Lung (tissue), 11 donors: ENCODE measurements at regions not wholly inside any gene's neighbourhood (a gene's known extent, or its start where the extent isn't known, plus 50 kb on each side); places are given as distances from the start of the nearest gene placed in this dataset.

ENCODE experiments used
- ATAC-seq: fragments of 200-7000 bp; cut with Tn5 transposase; one replicate; pipeline ENCODE4 v1.9.1; 2020; ENCODE audit warnings: moderate number of reproducible peaks; ENCODE audit not compliant: insufficient read depth, low FRiP score
- DNase-seq, 3 donors: peaks; one replicate each; pipeline ENCODE4 v3.0.0-alpha.2; 2013 to 2017
- H3K27ac ChIP-seq, 2 donors: one replicate each; pipeline ENCODE4 v1.5.1; 2013; ENCODE audit warnings: mild to moderate bottlenecking in 2 of 2, moderate library complexity in 2 of 2, control low read depth in 1 of 2, inconsistent platforms in 1 of 2, low read depth in 1 of 2, low read length in 1 of 2
- H3K27me3 ChIP-seq, 3 donors: one replicate each; pipeline ENCODE4 v1.5.1; 2013; ENCODE audit warnings: low read length in 2 of 3; ENCODE audit not compliant: control insufficient read depth in 3 of 3, insufficient read depth in 3 of 3
- H3K36me3 ChIP-seq, 4 donors: one replicate each; pipeline ENCODE4 v1.5.1; 2013; ENCODE audit warnings: low read length in 4 of 4, mild to moderate bottlenecking in 1 of 4, moderate library complexity in 1 of 4; ENCODE audit not compliant: control insufficient read depth in 4 of 4, insufficient read depth in 4 of 4
- H3K4me1 ChIP-seq, 5 donors: one replicate each; pipeline ENCODE4 v1.5.1; 2013; ENCODE audit warnings: low read length in 5 of 5, mild to moderate bottlenecking in 2 of 5, moderate library complexity in 1 of 5; ENCODE audit not compliant: control insufficient read depth in 5 of 5, insufficient read depth in 5 of 5
- H3K4me3 ChIP-seq: one replicate; pipeline ENCODE4 v1.5.1; 2013; ENCODE audit warnings: mild to moderate bottlenecking, control low read depth, moderate library complexity
- H3K9ac ChIP-seq, 2 donors: one replicate each; pipeline ENCODE4 v1.5.1; 2013; ENCODE audit warnings: low read length in 2 of 2, control low read depth in 1 of 2; ENCODE audit not compliant: insufficient read depth in 1 of 2
- H3K9me3 ChIP-seq, 4 donors: one replicate each; pipeline ENCODE4 v1.5.1; 2013; ENCODE audit warnings: low read length in 3 of 4, mild to moderate bottlenecking in 1 of 4, moderate library complexity in 1 of 4; ENCODE audit not compliant: control insufficient read depth in 4 of 4, insufficient read depth in 3 of 4
- WGBS, 2 donors: extraction: QIAGEN DNeasy Blood & Tissue Kit; methylation state at CpG; one replicate each; pipeline ENCODE4 v1.1.7; 2013; 5-methylcytosine and 5-hydroxymethylcytosine counted together
- TF ChIP-seq, protein P1 (sequence below): IDR thresholded peaks from 2 replicates; pipeline ENCODE4 v1.5.1; 2012; ENCODE audit warnings: mild to moderate bottlenecking; ENCODE audit errors: control extremely low read depth, extremely low read depth
- donor health status: control.
- donor health status: control.
- donor health status: Bipolar disorder and iron deficiency.
- donor health status: healthy.
- donor health status: DM: yes; HTN: yes; CAD: no.

DNA sequence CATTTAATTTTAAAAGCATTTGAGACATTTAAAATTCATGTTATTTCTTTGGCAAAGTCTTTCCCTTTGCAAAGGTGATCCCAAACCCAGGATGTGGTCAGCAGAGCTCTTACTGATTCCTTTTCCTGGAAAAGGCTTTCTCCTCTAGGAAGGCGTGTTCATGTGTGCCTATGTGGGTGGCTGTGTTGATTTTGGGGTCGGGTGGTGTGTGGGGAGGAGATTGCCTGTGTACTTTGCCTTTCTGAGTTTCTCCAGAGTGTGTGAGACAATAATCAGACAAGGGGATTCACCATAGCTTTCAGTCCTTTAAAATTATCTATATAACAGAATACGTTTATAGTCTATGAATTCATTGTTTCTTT is 173.2 kb downstream of the SOCS6 start:
- Histone ChIP-seq H3K36me3 (no peaks in the 10 kb centered on the region), H3K9me3 (no peaks in the 10 kb centered on the region), H3K27me3 (peaks cover 0 to 11% (median 0%) of the 10 kb centered on the region in 3 donors), H3K4me1 (peaks cover 0 to 7% (median 0%) of the 10 kb centered on the region in 5 donors), H3K4me3 (no peak overlapping the region), H3K27ac (no peak overlapping the region), H3K9ac (no peak overlapping the region)
- DNase-seq (no peak), ATAC-seq (no peak)
- TF ChIP-seq, protein P1, sequence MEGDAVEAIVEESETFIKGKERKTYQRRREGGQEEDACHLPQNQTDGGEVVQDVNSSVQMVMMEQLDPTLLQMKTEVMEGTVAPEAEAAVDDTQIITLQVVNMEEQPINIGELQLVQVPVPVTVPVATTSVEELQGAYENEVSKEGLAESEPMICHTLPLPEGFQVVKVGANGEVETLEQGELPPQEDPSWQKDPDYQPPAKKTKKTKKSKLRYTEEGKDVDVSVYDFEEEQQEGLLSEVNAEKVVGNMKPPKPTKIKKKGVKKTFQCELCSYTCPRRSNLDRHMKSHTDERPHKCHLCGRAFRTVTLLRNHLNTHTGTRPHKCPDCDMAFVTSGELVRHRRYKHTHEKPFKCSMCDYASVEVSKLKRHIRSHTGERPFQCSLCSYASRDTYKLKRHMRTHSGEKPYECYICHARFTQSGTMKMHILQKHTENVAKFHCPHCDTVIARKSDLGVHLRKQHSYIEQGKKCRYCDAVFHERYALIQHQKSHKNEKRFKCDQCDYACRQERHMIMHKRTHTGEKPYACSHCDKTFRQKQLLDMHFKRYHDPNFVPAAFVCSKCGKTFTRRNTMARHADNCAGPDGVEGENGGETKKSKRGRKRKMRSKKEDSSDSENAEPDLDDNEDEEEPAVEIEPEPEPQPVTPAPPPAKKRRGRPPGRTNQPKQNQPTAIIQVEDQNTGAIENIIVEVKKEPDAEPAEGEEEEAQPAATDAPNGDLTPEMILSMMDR: no peak
- 44 to 68% methylated on average over 3 of the region's 3 CpGs for WGBS, 2 donors

DNA sequence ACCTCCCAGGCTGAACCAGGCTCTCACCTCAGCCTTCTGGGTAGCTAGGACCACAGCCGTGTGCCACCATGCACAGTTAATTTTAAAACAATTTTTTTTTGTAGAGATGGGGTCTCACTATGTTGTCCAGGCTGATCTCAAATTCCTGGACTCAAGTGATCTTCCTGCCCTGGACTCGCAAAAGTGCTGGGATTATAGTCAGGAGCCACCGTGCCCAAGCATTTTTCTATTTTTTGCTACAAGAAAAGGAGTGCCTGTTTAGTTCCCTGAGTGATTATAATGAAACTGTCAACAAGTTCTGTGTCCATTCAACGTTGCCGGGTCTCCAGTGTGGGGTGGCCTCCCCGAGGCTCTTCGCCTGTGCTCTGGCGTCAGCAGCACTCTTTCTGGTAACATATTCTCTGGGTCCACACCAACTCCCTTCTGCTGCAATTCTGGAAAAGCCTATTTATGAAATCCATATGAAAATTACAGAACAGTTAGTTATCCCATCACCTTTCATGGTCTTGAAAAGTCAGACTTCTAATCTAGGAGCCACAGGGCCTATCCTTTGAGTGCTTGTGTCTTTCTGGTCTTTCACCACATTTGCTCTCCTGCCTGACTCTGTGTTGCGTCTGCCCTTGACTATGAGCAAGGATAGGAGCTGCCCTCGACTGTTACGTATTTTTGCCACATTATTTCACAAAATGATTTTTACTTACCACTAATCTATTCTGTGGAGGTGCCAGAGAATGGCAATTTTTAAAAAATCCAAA is 172.7 kb downstream of the SOCS6 start:
- TF ChIP-seq, protein P1: no peak
- Histone ChIP-seq H3K9me3 (no peaks in the 10 kb centered on the region), H3K36me3 (no peaks in the 10 kb centered on the region), H3K4me1 (peaks cover 0 to 7% (median 0%) of the 10 kb centered on the region in 5 donors), H3K27ac (no peak overlapping the region), H3K9ac (no peak overlapping the region), H3K4me3 (no peak overlapping the region), H3K27me3 (peaks cover 0 to 11% (median 0%) of the 10 kb centered on the region in 3 donors)
- DNase-seq (no peak), ATAC-seq (no peak)
- 88 to 90% methylated on average over 11 of the region's 11 CpGs for WGBS, 2 donors

- ATAC-seq (no peak), DNase-seq (no peak)
- H3K9me3 ChIP-seq: no peaks in the 10 kb centered on the region
- H3K27ac ChIP-seq: no peak overlapping the region
- peaks cover 0 to 7% (median 0%) of the 10 kb centered on the region in 5 donors for H3K4me1 ChIP-seq
- 68 to 79% methylated on average over 5 of the region's 5 CpGs for WGBS, 2 donors
- no peak overlapping the region for H3K4me3 ChIP-seq
- no peaks in the 10 kb centered on the region for H3K36me3 ChIP-seq
- H3K9ac ChIP-seq: no peak overlapping the region
- peaks cover 0 to 11% (median 0%) of the 10 kb centered on the region in 3 donors for H3K27me3 ChIP-seq
- TF ChIP-seq, protein P1: no peak
Measured at GRCh38 chr18:70459731-70460130, 170.9 kb downstream of the SOCS6 start.

DNA sequence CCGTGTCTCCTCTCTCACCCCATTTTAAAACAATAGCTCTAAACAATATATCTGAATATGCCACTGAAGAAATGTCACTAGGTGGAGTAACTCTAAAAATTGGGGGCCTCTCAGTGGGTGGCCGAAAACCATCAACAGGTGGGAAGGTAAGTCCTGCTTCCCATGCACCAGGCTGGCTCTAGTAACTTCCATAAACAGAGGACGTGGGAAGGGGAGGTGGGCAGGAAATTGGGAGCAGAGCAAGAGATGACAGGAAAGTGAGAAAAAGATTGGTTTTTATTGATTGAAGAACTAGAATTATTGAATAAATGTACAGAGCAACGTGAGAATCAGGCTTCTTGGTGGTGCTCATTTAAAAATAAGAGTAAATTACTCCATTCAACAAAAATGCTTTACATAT is 170.4 kb downstream of the SOCS6 start:
- TF ChIP-seq, protein P1: no peak
- WGBS, 2 donors: 78 to 84% methylated on average over 4 of the region's 4 CpGs
- no peak overlapping the region for H3K4me3 ChIP-seq
- H3K4me1 ChIP-seq: peaks cover 0 to 2% (median 0%) of the 10 kb centered on the region in 5 donors
- H3K27me3 ChIP-seq: peaks cover 0 to 11% (median 0%) of the 10 kb centered on the region in 3 donors
- H3K27ac ChIP-seq: no peak overlapping the region
- no peak overlapping the region for H3K9ac ChIP-seq
- H3K36me3 ChIP-seq: no peaks in the 10 kb centered on the region
- DNase-seq (no peak), ATAC-seq (no peak)
- H3K9me3 ChIP-seq: no peaks in the 10 kb centered on the region
